Activated naive CD8-positive, alpha-beta T cell (primary cell): ENCODE measurements at regions not wholly inside any gene's neighbourhood (a gene's known extent, or its start where the extent isn't known, plus 50 kb on each side); places are given as distances from the start of the nearest gene placed in this dataset.

Experiments used
- H3K27ac Mint-ChIP-seq: one replicate; pipeline ENCODE4 v1.8.0; 2021; ENCODE audit warnings: mixed read lengths
- H3K27me3 Mint-ChIP-seq: one replicate; pipeline ENCODE4 v1.8.0; 2021; ENCODE audit warnings: mixed read lengths
- H3K36me3 Mint-ChIP-seq: one replicate; pipeline ENCODE4 v1.8.0; 2021; ENCODE audit warnings: mixed read lengths
- H3K4me1 Mint-ChIP-seq: one replicate; pipeline ENCODE4 v1.8.0; 2021; ENCODE audit warnings: low read depth, mixed read lengths
- H3K4me3 Mint-ChIP-seq: one replicate; pipeline ENCODE4 v1.8.0; 2021; ENCODE audit warnings: mild to moderate bottlenecking, mixed read lengths
- H3K9me3 Mint-ChIP-seq: one replicate; pipeline ENCODE4 v1.8.0; 2021; ENCODE audit warnings: low read depth, mixed read lengths

DNA sequence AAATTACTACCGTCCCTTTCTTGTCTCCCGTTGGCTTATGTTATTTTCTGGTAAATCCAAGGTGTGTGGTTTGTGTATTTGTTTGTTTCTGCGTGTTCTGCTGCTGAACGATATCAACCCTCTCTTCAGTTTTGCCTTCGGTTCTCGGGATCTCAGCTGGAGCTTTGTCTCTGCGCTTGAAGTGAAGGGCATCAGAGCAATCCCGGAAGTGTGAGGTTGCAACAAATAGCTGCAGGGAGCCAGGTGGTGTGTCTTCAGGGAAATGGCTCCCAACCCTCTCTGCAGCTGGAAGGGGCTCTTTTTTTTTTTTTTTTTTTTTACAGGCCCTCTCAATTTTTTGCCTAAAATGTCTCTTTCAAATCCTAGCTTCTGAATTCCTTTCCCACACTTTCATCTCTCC is 116.4 kb upstream of the RGMA start:
- Mint-ChIP-seq H3K9me3 (no peaks in the 10 kb centered on the region), H3K27me3 (peaks cover 2% of the 10 kb centered on the region), H3K27ac (no peak overlapping the region), H3K4me3 (no peak overlapping the region), H3K4me1 (no peaks in the 10 kb centered on the region), H3K36me3 (no peaks in the 10 kb centered on the region)

DNA sequence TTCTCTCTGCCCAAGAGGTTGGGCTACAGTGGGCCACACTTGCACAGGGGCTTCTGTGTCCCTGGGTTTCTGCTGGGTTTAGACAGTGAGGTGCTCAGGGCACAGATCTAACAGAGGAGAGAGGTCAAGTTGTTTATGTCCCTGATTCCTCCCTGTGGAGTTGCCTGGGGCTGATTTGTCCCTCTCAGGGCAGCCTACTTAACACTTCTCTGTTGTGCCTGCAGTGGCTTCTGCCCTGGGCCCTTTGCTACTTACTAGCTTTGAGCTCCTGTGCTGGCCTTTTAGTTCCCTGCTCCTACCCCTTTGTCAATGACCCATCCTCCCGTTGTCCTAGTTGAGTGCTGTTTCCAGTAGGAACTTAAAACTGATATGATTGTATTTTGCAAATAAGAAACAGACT is 114.0 kb upstream of the RGMA start:
- Mint-ChIP-seq H3K36me3 (no peaks in the 10 kb centered on the region), H3K4me3 (no peak overlapping the region), H3K27me3 (peaks cover 5% of the 10 kb centered on the region), H3K27ac (no peak overlapping the region), H3K9me3 (peaks cover 8% of the 10 kb centered on the region), H3K4me1 (no peaks in the 10 kb centered on the region)

DNA sequence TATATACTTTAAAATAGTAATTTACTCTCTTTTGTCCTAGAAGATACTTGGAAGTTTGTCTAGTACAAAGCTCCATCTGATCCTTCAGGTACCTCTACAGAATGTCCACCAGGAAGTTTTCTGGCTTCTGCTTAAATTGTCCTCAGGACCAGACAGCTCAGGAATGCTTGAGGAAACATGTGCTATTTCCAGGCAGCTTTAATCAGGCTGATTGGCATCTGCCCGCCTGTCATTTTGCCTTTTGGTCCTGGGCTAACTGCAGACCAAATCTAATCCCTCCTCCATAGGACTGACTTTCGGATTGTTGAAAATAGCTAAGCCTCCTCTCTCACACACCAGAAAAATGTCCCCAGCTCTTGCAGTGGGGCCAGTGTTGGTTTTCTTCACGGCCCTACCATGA is 113.4 kb upstream of the RGMA start:
- H3K4me1 Mint-ChIP-seq = no peaks in the 10 kb centered on the region
- no peak overlapping the region for H3K27ac Mint-ChIP-seq
- H3K9me3 Mint-ChIP-seq = peaks cover 13% of the 10 kb centered on the region
- no peaks in the 10 kb centered on the region for H3K36me3 Mint-ChIP-seq
- no peak overlapping the region for H3K4me3 Mint-ChIP-seq
- H3K27me3 Mint-ChIP-seq = peaks cover 5% of the 10 kb centered on the region

- peaks cover 14% of the 10 kb centered on the region for H3K9me3 Mint-ChIP-seq
Measured at GRCh38 chr15:93201940-93202339, 112.9 kb upstream of the RGMA start.

DNA sequence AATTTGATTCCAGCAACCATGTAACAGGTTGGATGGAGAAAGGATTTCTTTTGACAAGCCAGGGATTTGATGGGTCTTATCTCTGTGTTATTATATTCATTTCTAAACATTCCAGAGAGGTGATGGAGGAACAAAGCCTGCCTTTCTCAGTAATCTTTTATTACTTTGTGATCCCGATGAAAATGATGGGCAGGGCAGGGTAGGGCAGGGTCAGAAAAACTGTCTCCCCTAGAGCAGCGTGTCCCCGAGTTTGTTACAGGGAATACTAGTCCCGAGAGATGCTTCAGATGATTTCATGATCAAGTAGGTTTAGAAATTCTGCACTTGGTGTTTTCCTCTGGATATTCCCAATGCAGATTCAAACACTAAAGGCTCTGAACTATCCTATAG is 111.8 kb upstream of the RGMA start:
- Mint-ChIP-seq H3K4me3 (no peak overlapping the region), H3K9me3 (peaks cover 14% of the 10 kb centered on the region), H3K36me3 (no peaks in the 10 kb centered on the region), H3K27ac (no peak overlapping the region), H3K27me3 (peaks cover 8% of the 10 kb centered on the region), H3K4me1 (no peaks in the 10 kb centered on the region)

More at GRCh38 chr15:93201940-93202339, 112.9 kb upstream of the RGMA start:
- Mint-ChIP-seq H3K27me3 (peaks cover 6% of the 10 kb centered on the region), H3K36me3 (no peaks in the 10 kb centered on the region), H3K27ac (no peak overlapping the region), H3K4me3 (no peak overlapping the region), H3K4me1 (no peaks in the 10 kb centered on the region)

GRCh38 chr15:93200081-93200836 is 111.2 kb upstream of the RGMA start:
- no peak overlapping the region for H3K4me3 Mint-ChIP-seq
- H3K27ac Mint-ChIP-seq = no peak overlapping the region
- peaks cover 8% of the 10 kb centered on the region for H3K27me3 Mint-ChIP-seq
- H3K36me3 Mint-ChIP-seq = no peaks in the 10 kb centered on the region
- H3K9me3 Mint-ChIP-seq = peaks cover 14% of the 10 kb centered on the region
- no peaks in the 10 kb centered on the region for H3K4me1 Mint-ChIP-seq

DNA sequence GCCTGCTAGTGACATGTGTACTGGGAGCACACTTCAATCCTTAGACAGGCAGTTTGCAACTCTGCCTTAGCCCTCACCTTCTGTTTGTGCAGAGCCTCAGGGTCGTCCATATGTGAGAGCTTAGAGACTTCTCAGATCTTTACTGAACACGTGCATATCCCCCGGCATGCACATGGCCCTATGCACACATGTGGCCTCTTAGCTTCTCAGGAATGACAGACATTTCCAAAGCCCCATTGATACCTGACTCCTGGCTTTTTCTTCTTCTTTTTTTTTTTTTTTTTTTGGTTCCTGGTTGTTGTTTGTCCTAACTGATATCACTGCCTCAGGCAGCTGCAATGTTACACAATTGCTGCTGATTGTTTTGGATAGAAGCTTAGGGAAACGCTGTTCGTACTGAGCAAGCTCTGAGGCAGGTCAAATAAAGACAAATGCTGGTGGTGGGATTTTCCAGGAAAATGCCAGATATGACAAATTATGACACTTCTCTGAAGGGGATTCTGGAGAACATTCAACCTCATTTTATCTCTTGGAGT is 107.2 kb upstream of the RGMA start:
- H3K4me1 Mint-ChIP-seq = no peaks in the 10 kb centered on the region
- peaks cover 10% of the 10 kb centered on the region for H3K27me3 Mint-ChIP-seq
- no peak overlapping the region for H3K4me3 Mint-ChIP-seq
- H3K36me3 Mint-ChIP-seq = no peaks in the 10 kb centered on the region
- H3K27ac Mint-ChIP-seq = no peak overlapping the region
- peaks cover 14% of the 10 kb centered on the region for H3K9me3 Mint-ChIP-seq

DNA sequence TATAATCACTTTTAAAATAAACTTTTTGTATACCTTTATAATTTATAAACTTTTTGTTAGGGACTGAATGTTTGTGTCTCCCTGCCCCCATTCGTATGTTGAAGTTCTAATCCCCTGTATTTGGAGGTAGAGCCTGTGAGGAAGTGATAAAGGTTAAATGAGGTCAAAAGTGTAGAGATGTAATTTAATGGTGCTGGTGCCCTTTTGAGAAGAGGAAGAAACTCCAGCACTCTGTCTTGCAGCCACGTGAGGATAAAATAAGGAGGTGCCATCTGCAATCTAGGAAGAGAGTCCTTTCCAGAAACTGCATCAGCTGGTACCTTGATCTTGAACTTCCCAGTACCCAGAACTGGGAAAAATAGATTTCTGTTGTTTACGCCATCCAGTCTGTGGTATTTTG is 106.1 kb upstream of the RGMA start:
- Mint-ChIP-seq H3K36me3 (no peaks in the 10 kb centered on the region), H3K4me1 (no peaks in the 10 kb centered on the region), H3K4me3 (no peak overlapping the region), H3K27me3 (peaks cover 8% of the 10 kb centered on the region), H3K27ac (no peak overlapping the region), H3K9me3 (peaks cover 14% of the 10 kb centered on the region)

DNA sequence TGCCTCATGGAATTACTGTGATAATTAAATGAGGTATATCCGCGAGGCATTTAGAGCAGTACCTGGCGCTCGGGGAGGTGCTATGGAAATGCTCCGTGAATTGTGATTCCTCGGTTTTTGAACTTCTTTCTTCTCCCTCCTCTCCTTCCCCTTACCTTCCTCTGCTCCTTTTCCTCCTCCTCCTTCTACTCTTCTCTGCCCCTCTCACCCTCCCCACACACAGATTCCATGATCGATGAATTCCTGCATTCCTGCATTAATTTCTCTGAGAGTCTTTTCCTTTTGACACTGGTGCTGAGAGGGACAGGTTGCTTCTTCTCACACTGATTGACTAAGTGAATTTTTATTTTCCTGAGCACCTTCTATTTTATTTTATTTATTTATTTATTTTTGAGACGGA is 101.2 kb upstream of the RGMA start:
- H3K36me3 Mint-ChIP-seq = no peaks in the 10 kb centered on the region
- H3K9me3 Mint-ChIP-seq = no peaks in the 10 kb centered on the region
- no peaks in the 10 kb centered on the region for H3K4me1 Mint-ChIP-seq
- peaks cover 1% of the 10 kb centered on the region for H3K27me3 Mint-ChIP-seq
- no peak overlapping the region for H3K27ac Mint-ChIP-seq
- no peak overlapping the region for H3K4me3 Mint-ChIP-seq

- Mint-ChIP-seq H3K27me3 (peaks cover 1% of the 10 kb centered on the region), H3K27ac (no peak overlapping the region), H3K36me3 (no peaks in the 10 kb centered on the region), H3K4me3 (no peak overlapping the region), H3K4me1 (no peaks in the 10 kb centered on the region), H3K9me3 (no peaks in the 10 kb centered on the region)
Measured at GRCh38 chr15:93189561-93189960, 100.5 kb upstream of the RGMA start.

DNA sequence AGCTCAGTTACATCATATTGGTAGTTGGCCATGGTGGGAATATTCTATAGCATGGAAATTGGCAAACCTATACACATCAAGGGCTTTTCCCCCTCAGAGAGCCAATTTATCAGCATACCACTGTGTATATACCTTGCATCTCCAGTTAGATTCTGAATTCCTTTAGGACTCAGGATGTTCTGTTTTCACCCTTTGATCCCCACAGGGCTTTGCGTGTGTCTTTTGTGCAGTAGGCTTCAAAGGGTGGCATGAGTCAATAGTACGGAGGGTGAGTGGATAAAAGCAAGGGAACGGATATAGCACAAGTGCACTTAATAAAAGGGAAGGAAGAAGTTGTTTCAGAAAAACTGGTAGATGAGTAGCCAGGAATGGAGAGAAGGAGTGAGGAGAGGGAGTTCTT is 99.2 kb upstream of the RGMA start:
- Mint-ChIP-seq H3K4me1 (no peaks in the 10 kb centered on the region), H3K36me3 (no peaks in the 10 kb centered on the region), H3K27me3 (no peaks in the 10 kb centered on the region), H3K9me3 (no peaks in the 10 kb centered on the region), H3K27ac (no peak overlapping the region), H3K4me3 (no peak overlapping the region)

DNA sequence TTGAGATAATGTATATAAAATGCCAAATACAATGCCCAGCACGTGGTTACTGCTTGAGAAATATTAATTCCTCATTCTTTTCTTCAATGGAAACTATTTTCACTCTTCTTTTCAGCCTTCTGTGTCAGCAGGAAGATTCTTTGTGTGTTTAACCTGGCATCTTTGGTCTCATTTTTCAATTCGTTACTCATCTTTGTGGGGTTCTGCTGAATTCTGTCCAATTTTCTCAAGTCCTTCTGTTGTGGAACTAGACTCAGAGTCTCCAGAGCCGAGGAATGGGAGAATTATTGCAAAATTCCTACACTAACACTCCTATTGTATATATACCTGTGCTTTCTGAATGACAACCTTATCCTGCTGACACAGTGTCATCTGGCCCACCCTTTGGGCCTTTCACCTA is 96.8 kb upstream of the RGMA start:
- Mint-ChIP-seq H3K36me3 (no peaks in the 10 kb centered on the region), H3K9me3 (no peaks in the 10 kb centered on the region), H3K27me3 (peaks cover 1% of the 10 kb centered on the region), H3K4me3 (no peak overlapping the region), H3K4me1 (no peaks in the 10 kb centered on the region), H3K27ac (no peak overlapping the region)

DNA sequence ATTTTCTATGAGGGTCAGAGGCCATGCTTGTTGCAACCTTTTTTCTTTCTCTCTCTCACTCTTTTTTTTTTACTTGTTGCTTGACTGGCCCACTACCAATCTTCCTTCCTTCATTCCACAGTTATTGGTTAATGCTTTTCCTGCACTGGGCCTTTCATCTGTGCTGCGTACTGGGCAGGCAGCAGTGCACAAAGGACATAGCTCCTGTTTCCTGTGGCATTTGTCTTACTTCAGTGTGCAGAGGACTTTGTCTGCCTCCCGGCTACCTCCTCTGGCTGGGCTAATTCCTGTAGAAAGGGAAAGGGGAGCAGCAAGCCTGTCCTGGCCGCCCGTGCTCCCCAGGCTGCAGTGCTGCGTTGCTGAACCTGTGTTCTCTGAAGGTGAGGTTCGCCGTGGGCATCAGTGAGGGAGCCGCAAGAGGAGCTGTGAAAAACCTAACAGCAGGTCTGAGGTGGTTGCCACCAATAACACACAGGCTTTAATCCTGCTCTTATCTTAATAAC is 93.7 kb upstream of the RGMA start:
- Mint-ChIP-seq H3K4me1 (no peaks in the 10 kb centered on the region), H3K27ac (no peak overlapping the region), H3K9me3 (no peaks in the 10 kb centered on the region), H3K36me3 (no peaks in the 10 kb centered on the region), H3K27me3 (peaks cover 1% of the 10 kb centered on the region), H3K4me3 (no peak overlapping the region)

DNA sequence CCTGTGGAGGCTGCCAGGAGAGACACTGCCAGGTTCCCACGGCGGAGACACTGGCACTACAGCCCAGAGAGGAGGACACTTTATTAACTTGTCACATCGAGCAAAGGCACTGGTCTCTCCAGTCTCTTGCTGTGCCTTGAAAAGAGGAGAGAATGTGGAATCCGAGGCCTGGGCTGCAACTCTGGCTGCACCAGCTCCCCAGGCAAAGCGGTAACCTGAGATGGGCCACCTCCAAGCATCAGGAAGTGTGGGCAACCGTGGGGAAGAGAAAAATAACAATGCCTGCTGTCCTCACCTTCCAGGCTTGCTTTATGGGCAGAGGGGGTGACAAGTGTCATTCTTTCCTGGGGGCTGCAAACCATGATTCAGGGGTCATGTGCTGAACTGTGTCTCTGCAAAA is 91.6 kb upstream of the RGMA start:
- Mint-ChIP-seq H3K27ac (no peak overlapping the region), H3K9me3 (no peaks in the 10 kb centered on the region), H3K4me1 (no peaks in the 10 kb centered on the region), H3K36me3 (no peaks in the 10 kb centered on the region), H3K4me3 (no peak overlapping the region), H3K27me3 (peaks cover 1% of the 10 kb centered on the region)

GRCh38 chr15:93180128-93180527 is 91.1 kb upstream of the RGMA start:
- no peaks in the 10 kb centered on the region for H3K36me3 Mint-ChIP-seq
- no peaks in the 10 kb centered on the region for H3K9me3 Mint-ChIP-seq
- peaks cover 3% of the 10 kb centered on the region for H3K27me3 Mint-ChIP-seq
- no peak overlapping the region for H3K27ac Mint-ChIP-seq
- H3K4me3 Mint-ChIP-seq = no peak overlapping the region
- no peaks in the 10 kb centered on the region for H3K4me1 Mint-ChIP-seq

- Mint-ChIP-seq H3K4me1 (no peaks in the 10 kb centered on the region), H3K36me3 (no peaks in the 10 kb centered on the region), H3K4me3 (no peak overlapping the region), H3K27ac (no peak overlapping the region), H3K9me3 (no peaks in the 10 kb centered on the region), H3K27me3 (peaks cover 3% of the 10 kb centered on the region)
Measured at GRCh38 chr15:93179700-93180102, 90.7 kb upstream of the RGMA start.
